Brain microvascular endothelial cell (primary cell): ENCODE measurements at regions not wholly inside any gene's neighbourhood (a gene's known extent, or its start where the extent isn't known, plus 50 kb on each side); places are given as distances from the start of the nearest gene placed in this dataset.
A peak's percentile ranks its signal among the peaks of the same experiment; 100 is the strongest.

ENCODE experiments used
- DNase-seq: peaks from one replicate; pipeline ENCODE4 v3.0.0-alpha.2; 2020
- H3K27ac ChIP-seq: fragments of 250-450 bp; sonication (Bioruptor Pico); 2 replicates; pipeline ENCODE4 v1.5.1; 2020; ENCODE audit warnings: mild to moderate bottlenecking, moderate library complexity
- H3K27me3 ChIP-seq: fragments of 250-450 bp; sonication (Bioruptor Pico); replicated peaks from 2 replicates; pipeline ENCODE4 v1.5.1; 2020; ENCODE audit warnings: mild to moderate bottlenecking
- H3K36me3 ChIP-seq: fragments of 250-450 bp; sonication (Bioruptor Pico); replicated peaks from 2 replicates; pipeline ENCODE4 v1.5.1; 2020; ENCODE audit warnings: mild to moderate bottlenecking
- H3K4me3 ChIP-seq: 2 replicates; pipeline ENCODE4 v1.5.1; 2011; ENCODE audit warnings: low read depth, mild to moderate bottlenecking, control low read depth, low read length, moderate library complexity
- CTCF ChIP-seq: IDR thresholded peaks from 2 replicates; pipeline ENCODE4 v1.5.1; 2011; ENCODE audit warnings: low read depth, mild to moderate bottlenecking, moderate library complexity, low read length, control low read depth, inconsistent platforms; ENCODE audit errors: missing control alignments
- in situ Hi-C: cut with HindIII; loops from 2 replicates; pipeline ENCODE4 v1.10.0; 2017; ENCODE audit warnings: low sequenced_read_pairs, low pct_ligation_motif_present

GRCh38 chr1:78385744-78386462 lies 104.9 kb upstream of the PTGFR start:
- TF ChIP-seq CTCF = no peak
- Histone ChIP-seq H3K27me3 (no peaks in the 10 kb centered on the region), H3K4me3 (no peak overlapping the region), H3K27ac (no peak overlapping the region), H3K36me3 (no peaks in the 10 kb centered on the region)
- in situ Hi-C loops = no loop called here
- DNase-seq = no peak

- no peak overlapping the region for H3K27ac ChIP-seq
- H3K36me3 ChIP-seq = no peaks in the 10 kb centered on the region
- TF ChIP-seq CTCF = no peak
- no peak for DNase-seq
- in situ Hi-C loops = no loop called here
- H3K4me3 ChIP-seq = no peak overlapping the region
- H3K27me3 ChIP-seq = no peaks in the 10 kb centered on the region
Measured at GRCh38 chr1:78387201-78387600, 103.6 kb upstream of the PTGFR start.

GRCh38 chr1:78387871-78388270 lies 102.9 kb upstream of the PTGFR start:
- no peaks in the 10 kb centered on the region for H3K36me3 ChIP-seq
- no peaks in the 10 kb centered on the region for H3K27me3 ChIP-seq
- no peak for TF ChIP-seq CTCF
- in situ Hi-C loops = no loop called here
- H3K4me3 ChIP-seq = no peak overlapping the region
- no peak overlapping the region for H3K27ac ChIP-seq
- DNase-seq = peak; percentile 22

- in situ Hi-C loops = no loop called here
- Histone ChIP-seq H3K27me3 (no peaks in the 10 kb centered on the region), H3K36me3 (no peaks in the 10 kb centered on the region), H3K4me3 (no peak overlapping the region), H3K27ac (no peak overlapping the region)
- DNase-seq = no peak
- TF ChIP-seq CTCF = no peak
Measured at GRCh38 chr1:78388275-78388674, 102.5 kb upstream of the PTGFR start.

GRCh38 chr1:78401148-78401547 lies 89.6 kb upstream of the PTGFR start:
- H3K4me3 ChIP-seq = no peak overlapping the region
- in situ Hi-C loops = no loop called here
- TF ChIP-seq CTCF = no peak
- DNase-seq = no peak
- no peaks in the 10 kb centered on the region for H3K36me3 ChIP-seq
- H3K27me3 ChIP-seq = no peaks in the 10 kb centered on the region
- no peak overlapping the region for H3K27ac ChIP-seq

- H3K4me3 ChIP-seq = no peak overlapping the region
- in situ Hi-C loops = no loop called here
Measured at GRCh38 chr1:78408192-78408591, 82.6 kb upstream of the PTGFR start.

More at GRCh38 chr1:78408192-78408591, 82.6 kb upstream of the PTGFR start:
- no peaks in the 10 kb centered on the region for H3K27me3 ChIP-seq
- DNase-seq = no peak
- no peak for TF ChIP-seq CTCF
- H3K36me3 ChIP-seq = no peaks in the 10 kb centered on the region
- no peak overlapping the region for H3K27ac ChIP-seq
